ENCODE measurements at regions not wholly inside any gene's neighbourhood (a gene's known extent, or its start where the extent isn't known, plus 50 kb on each side); places are given as distances from the start of the nearest gene placed in this dataset.
"Not testable (repeated sequence)": the region's sequence is repeated elsewhere in the genome, so short reads cannot be mapped to it uniquely, and the experiment has no call there.

- Histone ChIP-seq H3K27me3 (no peaks in the 10 kb centered on the region), H3K4me3 (no peak overlapping the region), H3K36me3 (peaks cover 0 to 39% of the 10 kb centered on the region in 2 donors), H3K27ac (no peak overlapping the region), H3K4me1 (no peaks in the 10 kb centered on the region), H3K9me3 (no peaks in the 10 kb centered on the region)
- no peak for ATAC-seq
- WGBS, 2 donors (ENCODE audit: low coverage in 1 of 2): 44 to 84% methylated on average over 3 to 4 of the region's 4 CpGs
- no peak for TF ChIP-seq EP300 (IDR thresholded peaks at IDR 0.05)
- TF ChIP-seq POLR2AphosphoS5 (IDR thresholded peaks at IDR 0.05): no peak
- TF ChIP-seq POLR2A (IDR thresholded peaks at IDR 0.05): no peak
- TF ChIP-seq, protein P1, sequence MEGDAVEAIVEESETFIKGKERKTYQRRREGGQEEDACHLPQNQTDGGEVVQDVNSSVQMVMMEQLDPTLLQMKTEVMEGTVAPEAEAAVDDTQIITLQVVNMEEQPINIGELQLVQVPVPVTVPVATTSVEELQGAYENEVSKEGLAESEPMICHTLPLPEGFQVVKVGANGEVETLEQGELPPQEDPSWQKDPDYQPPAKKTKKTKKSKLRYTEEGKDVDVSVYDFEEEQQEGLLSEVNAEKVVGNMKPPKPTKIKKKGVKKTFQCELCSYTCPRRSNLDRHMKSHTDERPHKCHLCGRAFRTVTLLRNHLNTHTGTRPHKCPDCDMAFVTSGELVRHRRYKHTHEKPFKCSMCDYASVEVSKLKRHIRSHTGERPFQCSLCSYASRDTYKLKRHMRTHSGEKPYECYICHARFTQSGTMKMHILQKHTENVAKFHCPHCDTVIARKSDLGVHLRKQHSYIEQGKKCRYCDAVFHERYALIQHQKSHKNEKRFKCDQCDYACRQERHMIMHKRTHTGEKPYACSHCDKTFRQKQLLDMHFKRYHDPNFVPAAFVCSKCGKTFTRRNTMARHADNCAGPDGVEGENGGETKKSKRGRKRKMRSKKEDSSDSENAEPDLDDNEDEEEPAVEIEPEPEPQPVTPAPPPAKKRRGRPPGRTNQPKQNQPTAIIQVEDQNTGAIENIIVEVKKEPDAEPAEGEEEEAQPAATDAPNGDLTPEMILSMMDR (IDR thresholded peaks at IDR 0.05): no peak
These were observed 91.6 kb upstream of the ODAD2 start for GRCh38 chr10:28090506-28090905.

DNA sequence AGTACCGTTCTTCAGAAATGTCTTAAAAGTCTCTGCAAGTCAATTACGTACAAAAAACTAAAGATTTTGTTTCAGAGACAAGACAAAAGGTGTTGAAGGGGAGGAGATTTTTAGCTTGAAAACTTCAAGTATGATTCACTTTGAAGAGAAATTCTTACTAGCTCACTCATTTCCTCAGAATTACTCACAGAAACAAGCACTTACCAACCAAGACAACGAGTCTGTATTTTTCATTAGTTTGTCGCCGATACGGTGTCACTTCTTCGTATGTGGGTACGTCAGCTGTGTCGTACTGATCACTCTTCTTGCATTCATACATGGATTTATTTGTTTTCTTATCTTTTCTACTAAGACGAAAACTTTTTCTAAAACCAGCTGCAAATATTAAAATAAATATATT lies 90.6 kb upstream of the ODAD2 start:
- Histone ChIP-seq H3K27ac (no peak overlapping the region), H3K9me3 (no peaks in the 10 kb centered on the region), H3K4me3 (no peak overlapping the region), H3K27me3 (no peaks in the 10 kb centered on the region), H3K36me3 (peaks cover 0 to 46% of the 10 kb centered on the region in 2 donors), H3K4me1 (no peaks in the 10 kb centered on the region)
- 88 to 92% methylated on average over 10 of the region's 10 CpGs for WGBS, 2 donors (ENCODE audit: low coverage in 1 of 2)
- TF ChIP-seq, protein P1 (IDR thresholded peaks at IDR 0.05): no peak
- TF ChIP-seq POLR2A (IDR thresholded peaks at IDR 0.05) (no peak), POLR2AphosphoS5 (IDR thresholded peaks at IDR 0.05) (no peak), EP300 (IDR thresholded peaks at IDR 0.05) (no peak)
- ATAC-seq: no peak

GRCh38 chr10:28087661-28088351 lies 88.9 kb upstream of the ODAD2 start:
- no peak for TF ChIP-seq POLR2A (IDR thresholded peaks at IDR 0.05)
- TF ChIP-seq POLR2AphosphoS5 (IDR thresholded peaks at IDR 0.05): no peak
- no peak for TF ChIP-seq EP300 (IDR thresholded peaks at IDR 0.05)
- TF ChIP-seq, protein P1 (IDR thresholded peaks at IDR 0.05): no peak
- Histone ChIP-seq H3K36me3 (peaks cover 0 to 49% of the 10 kb centered on the region in 2 donors), H3K4me3 (no peak overlapping the region), H3K27me3 (no peaks in the 10 kb centered on the region), H3K9me3 (no peaks in the 10 kb centered on the region), H3K4me1 (no peaks in the 10 kb centered on the region), H3K27ac (no peak overlapping the region)
- no peak for ATAC-seq
- 70 to 96% methylated on average over 1 to 2 of the region's 2 CpGs for WGBS, 2 donors (ENCODE audit: low coverage in 1 of 2)

GRCh38 chr10:28085760-28086159 lies 86.9 kb upstream of the ODAD2 start:
- H3K9me3 ChIP-seq, H3K27me3 ChIP-seq, H3K27ac ChIP-seq, ATAC-seq, H3K4me3 ChIP-seq, H3K4me1 ChIP-seq: not testable (repeated sequence)
- WGBS, 2 donors (ENCODE audit: low coverage in 1 of 2): 100% methylated on average over 1 to 2 of the region's 2 CpGs
- H3K36me3 ChIP-seq: peaks cover 0 to 49% of the 10 kb centered on the region in 2 donors

- Histone ChIP-seq H3K27me3 (no peaks in the 10 kb centered on the region), H3K36me3 (peaks cover 0 to 33% of the 10 kb centered on the region in 2 donors), H3K4me1 (no peaks in the 10 kb centered on the region), H3K9me3 (no peaks in the 10 kb centered on the region), H3K27ac (no peak overlapping the region), H3K4me3 (no peak overlapping the region)
- ATAC-seq: no peak
- TF ChIP-seq, protein P1 (IDR thresholded peaks at IDR 0.05): no peak
- TF ChIP-seq EP300 (IDR thresholded peaks at IDR 0.05) (no peak), POLR2AphosphoS5 (IDR thresholded peaks at IDR 0.05) (no peak), POLR2A (IDR thresholded peaks at IDR 0.05) (no peak)
- WGBS, 2 donors (ENCODE audit: low coverage in 1 of 2): 88 to 100% methylated on average over 1 to 2 of the region's 2 CpGs
These were observed 84.0 kb upstream of the ODAD2 start for GRCh38 chr10:28082885-28083284.
